ENCODE measurements at regions not wholly inside any gene's neighbourhood (a gene's known extent, or its start where the extent isn't known, plus 50 kb on each side); places are given as distances from the start of the nearest gene placed in this dataset.

GRCh38 chr22:48369789-48370507 lies 1457.7 kb downstream of the BRD1 start:
- Histone ChIP-seq H3K4me1 (ENCODE audit: insufficient read depth) (peaks cover 11% of the 10 kb centered on the region; the same call in 1 of the 2 replicates), H2AFZ (no peak overlapping the region), H4K20me1 (replicated peaks; ENCODE audit: insufficient read depth) (no peaks in the 10 kb centered on the region), H3F3A (replicated peaks; ENCODE audit: low read depth) (no peaks in the 10 kb centered on the region), H3K36me3 (ENCODE audit: insufficient read depth) (no peaks in the 10 kb centered on the region), H3K4me3 (0 out of 2 replicates have a peak overlapping the region, but pooled peaks have one; percentile 29), H3K27me3 (ENCODE audit: insufficient read depth) (no peaks in the 10 kb centered on the region), H3K9me2 (ENCODE audit: insufficient read depth) (no peaks in the 10 kb centered on the region), H3K79me2 (replicated peaks; ENCODE audit: insufficient read depth) (no peaks in the 10 kb centered on the region), H3K27ac (ENCODE audit: low read depth) (peak overlapping the region; percentile 81; the same call in 1 of the 2 replicates), H3K4me2 (peak overlapping the region; percentile 48; the same call in 1 of the 2 replicates)
- peaks cover 47% of the 10 kb centered on the region for H3K4me1 Mint-ChIP-seq
- no peaks in the 10 kb centered on the region for H3K36me3 Mint-ChIP-seq (ENCODE audit: low read depth)
- ATAC-seq (peak; percentile 77), DNase-seq (ENCODE audit: low spot score) (peak; percentile 21)
- peaks cover 16% of the 10 kb centered on the region for H3K27me3 Mint-ChIP-seq (ENCODE audit: insufficient read depth, low read depth, poor library complexity)
- H3K27ac Mint-ChIP-seq, result peak overlapping the region; percentile 72
- H3K9me3 Mint-ChIP-seq, result peaks cover 3% of the 10 kb centered on the region; the same call in 1 of the 3 replicates
- H3K4me3 Mint-ChIP-seq, result peak overlapping the region; percentile 45
- TF ChIP-seq, protein P1, sequence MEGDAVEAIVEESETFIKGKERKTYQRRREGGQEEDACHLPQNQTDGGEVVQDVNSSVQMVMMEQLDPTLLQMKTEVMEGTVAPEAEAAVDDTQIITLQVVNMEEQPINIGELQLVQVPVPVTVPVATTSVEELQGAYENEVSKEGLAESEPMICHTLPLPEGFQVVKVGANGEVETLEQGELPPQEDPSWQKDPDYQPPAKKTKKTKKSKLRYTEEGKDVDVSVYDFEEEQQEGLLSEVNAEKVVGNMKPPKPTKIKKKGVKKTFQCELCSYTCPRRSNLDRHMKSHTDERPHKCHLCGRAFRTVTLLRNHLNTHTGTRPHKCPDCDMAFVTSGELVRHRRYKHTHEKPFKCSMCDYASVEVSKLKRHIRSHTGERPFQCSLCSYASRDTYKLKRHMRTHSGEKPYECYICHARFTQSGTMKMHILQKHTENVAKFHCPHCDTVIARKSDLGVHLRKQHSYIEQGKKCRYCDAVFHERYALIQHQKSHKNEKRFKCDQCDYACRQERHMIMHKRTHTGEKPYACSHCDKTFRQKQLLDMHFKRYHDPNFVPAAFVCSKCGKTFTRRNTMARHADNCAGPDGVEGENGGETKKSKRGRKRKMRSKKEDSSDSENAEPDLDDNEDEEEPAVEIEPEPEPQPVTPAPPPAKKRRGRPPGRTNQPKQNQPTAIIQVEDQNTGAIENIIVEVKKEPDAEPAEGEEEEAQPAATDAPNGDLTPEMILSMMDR (conservative IDR thresholded peaks at IDR 0.05; ENCODE audit: low read depth in 2 of 2), result no peak
- TF ChIP-seq, protein P2, sequence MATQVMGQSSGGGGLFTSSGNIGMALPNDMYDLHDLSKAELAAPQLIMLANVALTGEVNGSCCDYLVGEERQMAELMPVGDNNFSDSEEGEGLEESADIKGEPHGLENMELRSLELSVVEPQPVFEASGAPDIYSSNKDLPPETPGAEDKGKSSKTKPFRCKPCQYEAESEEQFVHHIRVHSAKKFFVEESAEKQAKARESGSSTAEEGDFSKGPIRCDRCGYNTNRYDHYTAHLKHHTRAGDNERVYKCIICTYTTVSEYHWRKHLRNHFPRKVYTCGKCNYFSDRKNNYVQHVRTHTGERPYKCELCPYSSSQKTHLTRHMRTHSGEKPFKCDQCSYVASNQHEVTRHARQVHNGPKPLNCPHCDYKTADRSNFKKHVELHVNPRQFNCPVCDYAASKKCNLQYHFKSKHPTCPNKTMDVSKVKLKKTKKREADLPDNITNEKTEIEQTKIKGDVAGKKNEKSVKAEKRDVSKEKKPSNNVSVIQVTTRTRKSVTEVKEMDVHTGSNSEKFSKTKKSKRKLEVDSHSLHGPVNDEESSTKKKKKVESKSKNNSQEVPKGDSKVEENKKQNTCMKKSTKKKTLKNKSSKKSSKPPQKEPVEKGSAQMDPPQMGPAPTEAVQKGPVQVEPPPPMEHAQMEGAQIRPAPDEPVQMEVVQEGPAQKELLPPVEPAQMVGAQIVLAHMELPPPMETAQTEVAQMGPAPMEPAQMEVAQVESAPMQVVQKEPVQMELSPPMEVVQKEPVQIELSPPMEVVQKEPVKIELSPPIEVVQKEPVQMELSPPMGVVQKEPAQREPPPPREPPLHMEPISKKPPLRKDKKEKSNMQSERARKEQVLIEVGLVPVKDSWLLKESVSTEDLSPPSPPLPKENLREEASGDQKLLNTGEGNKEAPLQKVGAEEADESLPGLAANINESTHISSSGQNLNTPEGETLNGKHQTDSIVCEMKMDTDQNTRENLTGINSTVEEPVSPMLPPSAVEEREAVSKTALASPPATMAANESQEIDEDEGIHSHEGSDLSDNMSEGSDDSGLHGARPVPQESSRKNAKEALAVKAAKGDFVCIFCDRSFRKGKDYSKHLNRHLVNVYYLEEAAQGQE (IDR thresholded peaks at IDR 0.05; ENCODE audit: unreplicated experiment), result no peak
- no peak for TF ChIP-seq EZH2phosphoT487 (IDR thresholded peaks at IDR 0.05; ENCODE audit: unreplicated experiment)
- no peak for TF ChIP-seq STAT1 (IDR thresholded peaks at IDR 0.05; ENCODE audit: unreplicated experiment)
- TF ChIP-seq POLR2AphosphoS5 (IDR thresholded peaks at IDR 0.05; ENCODE audit: low read depth), result no peak
- TF ChIP-seq NANOG (IDR thresholded peaks at IDR 0.05; ENCODE audit: borderline replicate concordance), result no peak
- no peak for TF ChIP-seq EZH2 (IDR thresholded peaks at IDR 0.05; ENCODE audit: low read depth, unreplicated experiment)
- no peak for TF ChIP-seq ZNF114 (CRISPR knock-in tag; IDR thresholded peaks at IDR 0.05)
- no peak for TF ChIP-seq JUNB (IDR thresholded peaks at IDR 0.05; ENCODE audit: unreplicated experiment)
- no peak for TF ChIP-seq CREB1 (CRISPR knock-in tag; IDR thresholded peaks at IDR 0.05; ENCODE audit: low read depth)
- TF ChIP-seq, protein P3, sequence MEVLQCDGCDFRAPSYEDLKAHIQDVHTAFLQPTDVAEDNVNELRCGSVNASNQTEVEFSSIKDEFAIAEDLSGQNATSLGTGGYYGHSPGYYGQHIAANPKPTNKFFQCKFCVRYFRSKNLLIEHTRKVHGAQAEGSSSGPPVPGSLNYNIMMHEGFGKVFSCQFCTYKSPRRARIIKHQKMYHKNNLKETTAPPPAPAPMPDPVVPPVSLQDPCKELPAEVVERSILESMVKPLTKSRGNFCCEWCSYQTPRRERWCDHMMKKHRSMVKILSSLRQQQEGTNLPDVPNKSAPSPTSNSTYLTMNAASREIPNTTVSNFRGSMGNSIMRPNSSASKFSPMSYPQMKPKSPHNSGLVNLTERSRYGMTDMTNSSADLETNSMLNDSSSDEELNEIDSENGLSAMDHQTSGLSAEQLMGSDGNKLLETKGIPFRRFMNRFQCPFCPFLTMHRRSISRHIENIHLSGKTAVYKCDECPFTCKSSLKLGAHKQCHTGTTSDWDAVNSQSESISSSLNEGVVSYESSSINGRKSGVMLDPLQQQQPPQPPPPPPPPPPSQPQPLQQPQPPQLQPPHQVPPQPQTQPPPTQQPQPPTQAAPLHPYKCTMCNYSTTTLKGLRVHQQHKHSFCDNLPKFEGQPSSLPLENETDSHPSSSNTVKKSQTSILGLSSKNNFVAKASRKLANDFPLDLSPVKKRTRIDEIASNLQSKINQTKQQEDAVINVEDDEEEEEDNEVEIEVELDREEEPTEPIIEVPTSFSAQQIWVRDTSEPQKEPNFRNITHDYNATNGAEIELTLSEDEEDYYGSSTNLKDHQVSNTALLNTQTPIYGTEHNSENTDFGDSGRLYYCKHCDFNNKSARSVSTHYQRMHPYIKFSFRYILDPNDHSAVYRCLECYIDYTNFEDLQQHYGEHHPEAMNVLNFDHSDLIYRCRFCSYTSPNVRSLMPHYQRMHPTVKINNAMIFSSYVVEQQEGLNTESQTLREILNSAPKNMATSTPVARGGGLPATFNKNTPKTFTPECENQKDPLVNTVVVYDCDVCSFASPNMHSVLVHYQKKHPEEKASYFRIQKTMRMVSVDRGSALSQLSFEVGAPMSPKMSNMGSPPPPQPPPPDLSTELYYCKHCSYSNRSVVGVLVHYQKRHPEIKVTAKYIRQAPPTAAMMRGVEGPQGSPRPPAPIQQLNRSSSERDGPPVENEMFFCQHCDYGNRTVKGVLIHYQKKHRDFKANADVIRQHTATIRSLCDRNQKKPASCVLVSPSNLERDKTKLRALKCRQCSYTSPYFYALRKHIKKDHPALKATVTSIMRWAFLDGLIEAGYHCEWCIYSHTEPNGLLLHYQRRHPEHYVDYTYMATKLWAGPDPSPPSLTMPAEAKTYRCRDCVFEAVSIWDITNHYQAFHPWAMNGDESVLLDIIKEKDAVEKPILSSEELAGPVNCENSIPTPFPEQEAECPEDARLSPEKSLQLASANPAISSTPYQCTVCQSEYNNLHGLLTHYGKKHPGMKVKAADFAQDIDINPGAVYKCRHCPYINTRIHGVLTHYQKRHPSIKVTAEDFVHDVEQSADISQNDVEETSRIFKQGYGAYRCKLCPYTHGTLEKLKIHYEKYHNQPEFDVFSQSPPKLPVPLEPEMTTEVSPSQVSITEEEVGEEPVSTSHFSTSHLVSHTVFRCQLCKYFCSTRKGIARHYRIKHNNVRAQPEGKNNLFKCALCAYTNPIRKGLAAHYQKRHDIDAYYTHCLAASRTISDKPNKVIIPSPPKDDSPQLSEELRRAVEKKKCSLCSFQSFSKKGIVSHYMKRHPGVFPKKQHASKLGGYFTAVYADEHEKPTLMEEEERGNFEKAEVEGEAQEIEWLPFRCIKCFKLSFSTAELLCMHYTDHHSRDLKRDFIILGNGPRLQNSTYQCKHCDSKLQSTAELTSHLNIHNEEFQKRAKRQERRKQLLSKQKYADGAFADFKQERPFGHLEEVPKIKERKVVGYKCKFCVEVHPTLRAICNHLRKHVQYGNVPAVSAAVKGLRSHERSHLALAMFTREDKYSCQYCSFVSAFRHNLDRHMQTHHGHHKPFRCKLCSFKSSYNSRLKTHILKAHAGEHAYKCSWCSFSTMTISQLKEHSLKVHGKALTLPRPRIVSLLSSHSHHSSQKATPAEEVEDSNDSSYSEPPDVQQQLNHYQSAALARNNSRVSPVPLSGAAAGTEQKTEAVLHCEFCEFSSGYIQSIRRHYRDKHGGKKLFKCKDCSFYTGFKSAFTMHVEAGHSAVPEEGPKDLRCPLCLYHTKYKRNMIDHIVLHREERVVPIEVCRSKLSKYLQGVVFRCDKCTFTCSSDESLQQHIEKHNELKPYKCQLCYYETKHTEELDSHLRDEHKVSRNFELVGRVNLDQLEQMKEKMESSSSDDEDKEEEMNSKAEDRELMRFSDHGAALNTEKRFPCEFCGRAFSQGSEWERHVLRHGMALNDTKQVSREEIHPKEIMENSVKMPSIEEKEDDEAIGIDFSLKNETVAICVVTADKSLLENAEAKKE (CRISPR knock-in tag; IDR thresholded peaks at IDR 0.05), result no peak
- no peak for TF ChIP-seq ETS1 (IDR thresholded peaks at IDR 0.05)
- TF ChIP-seq ZNF331 (CRISPR knock-in tag; IDR thresholded peaks at IDR 0.05; ENCODE audit: low read depth), result no peak

All from GM23338 (cell line).